ENCODE measurements at regions not wholly inside any gene's neighbourhood (a gene's known extent, or its start where the extent isn't known, plus 50 kb on each side); places are given as distances from the start of the nearest gene placed in this dataset.

DNA sequence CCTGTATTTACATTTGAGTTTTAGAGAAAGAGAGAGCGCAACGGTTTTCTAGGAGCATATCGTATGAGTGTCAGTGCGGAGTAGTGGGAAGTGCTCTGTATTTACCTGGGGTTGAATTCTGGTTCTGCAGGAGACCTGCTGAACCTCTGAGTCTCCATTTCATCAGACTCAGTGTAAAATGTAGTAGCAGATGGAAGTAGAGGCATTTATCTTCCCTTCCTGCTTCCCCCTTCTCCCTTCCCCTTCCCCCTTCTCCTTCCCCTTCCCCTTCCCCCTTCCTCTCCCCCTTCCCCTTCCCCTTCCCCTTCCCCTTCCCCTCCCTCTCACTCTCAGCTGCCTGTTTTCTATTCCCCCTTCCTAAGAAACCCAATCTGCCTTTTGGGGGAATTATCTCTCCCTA lies 426.9 kb downstream of the NPIPA7 start:
- no peak for DNase-seq
- no peaks in the 10 kb centered on the region for H3K36me3 ChIP-seq
- TF ChIP-seq, protein P1, sequence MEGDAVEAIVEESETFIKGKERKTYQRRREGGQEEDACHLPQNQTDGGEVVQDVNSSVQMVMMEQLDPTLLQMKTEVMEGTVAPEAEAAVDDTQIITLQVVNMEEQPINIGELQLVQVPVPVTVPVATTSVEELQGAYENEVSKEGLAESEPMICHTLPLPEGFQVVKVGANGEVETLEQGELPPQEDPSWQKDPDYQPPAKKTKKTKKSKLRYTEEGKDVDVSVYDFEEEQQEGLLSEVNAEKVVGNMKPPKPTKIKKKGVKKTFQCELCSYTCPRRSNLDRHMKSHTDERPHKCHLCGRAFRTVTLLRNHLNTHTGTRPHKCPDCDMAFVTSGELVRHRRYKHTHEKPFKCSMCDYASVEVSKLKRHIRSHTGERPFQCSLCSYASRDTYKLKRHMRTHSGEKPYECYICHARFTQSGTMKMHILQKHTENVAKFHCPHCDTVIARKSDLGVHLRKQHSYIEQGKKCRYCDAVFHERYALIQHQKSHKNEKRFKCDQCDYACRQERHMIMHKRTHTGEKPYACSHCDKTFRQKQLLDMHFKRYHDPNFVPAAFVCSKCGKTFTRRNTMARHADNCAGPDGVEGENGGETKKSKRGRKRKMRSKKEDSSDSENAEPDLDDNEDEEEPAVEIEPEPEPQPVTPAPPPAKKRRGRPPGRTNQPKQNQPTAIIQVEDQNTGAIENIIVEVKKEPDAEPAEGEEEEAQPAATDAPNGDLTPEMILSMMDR (IDR thresholded peaks at IDR 0.05) = no peak
- no peak for TF ChIP-seq POLR2A (IDR thresholded peaks at IDR 0.05)
- intact Hi-C loops (cut with DNase I; ENCODE audit: low total_unique reads) = no loop called here
- H3K4me3 ChIP-seq = no peak overlapping the region
- H3K4me1 ChIP-seq = no peaks in the 10 kb centered on the region
- H3K9me3 ChIP-seq = no peaks in the 10 kb centered on the region
- no peaks in the 10 kb centered on the region for H3K27me3 ChIP-seq
- no peak overlapping the region for H3K27ac ChIP-seq

DNA sequence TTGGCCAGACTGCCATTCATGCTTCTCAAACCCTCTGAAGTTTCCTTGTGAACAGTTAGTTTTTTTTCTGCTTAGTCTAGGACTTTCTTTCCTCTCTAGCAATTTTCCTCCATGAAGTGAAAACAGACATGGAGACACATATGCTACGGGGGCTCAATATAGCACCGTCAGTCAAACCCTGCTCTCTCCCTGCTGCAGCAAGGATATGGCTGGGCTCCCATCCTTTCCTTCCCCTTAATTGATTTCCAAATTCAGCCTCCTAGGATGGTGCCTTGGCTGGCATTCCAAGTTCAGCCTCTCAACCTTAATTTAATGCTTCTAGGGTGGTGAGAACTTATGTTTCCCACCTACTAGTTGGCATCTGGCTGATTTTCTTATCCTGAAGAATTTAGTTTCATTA lies 436.7 kb downstream of the NPIPA7 start:
- Histone ChIP-seq H3K9me3 (no peaks in the 10 kb centered on the region), H3K36me3 (no peaks in the 10 kb centered on the region), H3K4me1 (no peaks in the 10 kb centered on the region)

DNA sequence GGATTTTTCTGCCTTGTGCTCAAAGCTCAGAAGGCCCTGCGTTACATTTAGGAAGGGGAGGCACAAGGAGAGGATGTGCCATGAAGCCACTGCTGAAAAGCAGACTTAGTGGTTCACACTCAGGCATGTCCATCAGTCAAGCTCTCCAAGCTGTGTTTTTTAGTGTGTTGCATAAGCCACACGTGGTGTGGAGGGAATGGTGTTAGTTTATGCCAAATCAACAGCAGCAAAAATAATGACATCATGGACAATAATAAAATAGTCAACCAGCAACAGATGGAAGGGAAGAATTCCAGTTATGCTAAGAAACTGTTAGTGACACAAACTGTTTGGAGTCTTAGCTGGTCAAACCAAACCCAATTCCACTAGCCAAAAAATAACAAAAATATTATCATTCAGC lies 438.3 kb downstream of the NPIPA7 start:
- no peaks in the 10 kb centered on the region for H3K36me3 ChIP-seq
- no peak overlapping the region for H3K4me3 ChIP-seq
- no peaks in the 10 kb centered on the region for H3K9me3 ChIP-seq
- no peak overlapping the region for H3K27ac ChIP-seq
- no peaks in the 10 kb centered on the region for H3K27me3 ChIP-seq
- TF ChIP-seq, protein P1 (IDR thresholded peaks at IDR 0.05) = no peak
- TF ChIP-seq POLR2A (IDR thresholded peaks at IDR 0.05) = no peak
- no peak for DNase-seq
- no peaks in the 10 kb centered on the region for H3K4me1 ChIP-seq
- intact Hi-C loops (cut with DNase I; ENCODE audit: low total_unique reads) = no loop called here

More for the DNA sequence above, 436.7 kb downstream of the NPIPA7 start:
- no peak overlapping the region for H3K27ac ChIP-seq
- no peak for DNase-seq
- TF ChIP-seq, protein P1 (IDR thresholded peaks at IDR 0.05) = no peak
- TF ChIP-seq POLR2A (IDR thresholded peaks at IDR 0.05) = no peak
- no peaks in the 10 kb centered on the region for H3K27me3 ChIP-seq
- H3K4me3 ChIP-seq = no peak overlapping the region
- intact Hi-C loops (cut with DNase I; ENCODE audit: low total_unique reads) = no loop called here

DNA sequence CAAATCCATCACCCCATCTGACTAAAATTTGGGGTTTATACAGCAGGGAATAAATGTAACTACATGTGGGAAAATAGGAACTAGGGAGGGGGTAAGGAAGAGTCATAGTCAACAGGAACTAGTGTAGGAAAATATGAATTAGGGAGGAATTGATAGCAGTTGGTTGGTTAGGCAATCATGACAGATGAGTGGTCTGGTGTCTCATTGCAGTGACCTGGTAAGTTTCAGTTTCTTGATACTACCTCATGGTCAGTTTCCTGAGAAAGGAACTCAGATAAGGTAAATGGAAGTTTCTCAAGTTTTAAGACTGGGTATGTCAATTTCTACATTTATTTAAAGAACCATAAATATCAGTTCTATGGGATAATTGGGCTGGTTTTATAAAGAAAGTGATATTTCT lies 442.3 kb downstream of the NPIPA7 start:
- Histone ChIP-seq H3K27me3 (no peaks in the 10 kb centered on the region), H3K36me3 (no peaks in the 10 kb centered on the region), H3K4me3 (no peak overlapping the region), H3K9me3 (no peaks in the 10 kb centered on the region), H3K4me1 (no peaks in the 10 kb centered on the region), H3K27ac (no peak overlapping the region)
- intact Hi-C loops (cut with DNase I; ENCODE audit: low total_unique reads) = no loop called here
- no peak for DNase-seq
- TF ChIP-seq, protein P1 (IDR thresholded peaks at IDR 0.05) = no peak
- TF ChIP-seq POLR2A (IDR thresholded peaks at IDR 0.05) = no peak

DNA sequence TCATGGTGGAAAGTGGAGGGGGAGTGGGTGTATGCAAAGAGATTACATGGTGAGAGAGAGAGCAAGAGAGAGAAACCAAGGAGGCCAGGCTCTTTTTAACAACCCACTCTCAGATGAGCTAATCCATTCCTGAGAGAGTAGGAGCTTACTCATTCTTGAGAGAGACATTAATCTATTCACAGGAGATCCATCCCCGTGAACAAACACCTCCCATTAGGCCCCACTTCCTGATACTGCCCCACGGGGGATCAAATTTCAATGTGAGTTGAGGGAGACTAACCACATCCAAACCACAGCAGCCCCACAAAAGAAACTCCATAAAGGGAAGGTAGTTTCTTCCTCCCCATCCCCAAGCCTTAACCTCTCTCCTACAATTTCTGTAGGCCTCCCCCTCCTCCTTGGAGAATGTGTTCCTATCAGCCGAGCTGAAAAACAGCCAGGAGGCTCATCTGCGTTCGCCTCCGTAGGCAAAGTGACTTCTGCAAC lies 450.0 kb downstream of the NPIPA7 start:
- H3K9me3 ChIP-seq = no peaks in the 10 kb centered on the region
- no peaks in the 10 kb centered on the region for H3K27me3 ChIP-seq
- no peak for DNase-seq
- intact Hi-C loops (cut with DNase I; ENCODE audit: low total_unique reads) = no loop called here
- no peak overlapping the region for H3K4me3 ChIP-seq
- TF ChIP-seq POLR2A (IDR thresholded peaks at IDR 0.05) = no peak
- TF ChIP-seq, protein P1 (IDR thresholded peaks at IDR 0.05) = no peak
- no peak overlapping the region for H3K27ac ChIP-seq
- no peaks in the 10 kb centered on the region for H3K36me3 ChIP-seq
- H3K4me1 ChIP-seq = no peaks in the 10 kb centered on the region

All from uterus (tissue), 3 donors.